ENCODE measurements at regions not wholly inside any gene's neighbourhood (a gene's known extent, or its start where the extent isn't known, plus 50 kb on each side); places are given as distances from the start of the nearest gene placed in this dataset.
"Not testable (repeated sequence)": the region's sequence is repeated elsewhere in the genome, so short reads cannot be mapped to it uniquely, and the experiment has no call there.

DNA sequence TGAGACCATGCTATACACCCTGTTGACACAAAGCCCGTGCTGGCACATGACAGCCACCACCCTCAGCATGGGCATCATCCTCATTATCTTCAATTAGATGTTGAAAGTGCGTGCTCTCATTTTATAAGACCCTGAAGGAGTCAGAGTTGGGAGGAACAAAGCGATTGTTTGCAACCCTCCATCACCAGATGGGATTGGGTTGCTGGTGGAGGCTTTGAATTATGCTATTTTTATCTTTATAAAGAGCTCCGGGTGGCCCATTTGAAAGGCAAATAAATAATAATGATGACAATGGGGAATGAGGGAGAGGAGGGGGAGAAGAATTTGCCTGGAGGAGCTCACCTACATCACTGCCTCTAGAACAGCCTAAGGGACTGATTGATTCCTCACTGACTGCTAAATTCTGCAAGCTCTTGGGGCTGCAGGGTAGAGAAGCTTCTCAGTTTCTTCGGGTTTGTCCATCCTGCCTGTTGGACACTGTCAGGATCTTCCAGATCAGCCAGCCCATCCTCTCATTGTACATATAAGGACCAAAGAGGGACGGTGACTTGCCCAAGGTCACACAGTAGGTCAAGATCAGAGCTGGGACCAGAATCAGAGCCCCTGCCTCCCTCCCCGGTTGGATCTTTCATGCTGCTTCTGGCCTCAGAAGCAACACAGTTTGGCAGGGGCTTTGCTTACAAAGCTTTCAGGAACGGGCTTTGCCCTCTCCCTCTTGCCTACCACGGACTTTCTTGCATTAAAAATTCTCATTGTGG is 130.9 kb upstream of the ZBTB40 start:
- no peak for DNase-seq

DNA sequence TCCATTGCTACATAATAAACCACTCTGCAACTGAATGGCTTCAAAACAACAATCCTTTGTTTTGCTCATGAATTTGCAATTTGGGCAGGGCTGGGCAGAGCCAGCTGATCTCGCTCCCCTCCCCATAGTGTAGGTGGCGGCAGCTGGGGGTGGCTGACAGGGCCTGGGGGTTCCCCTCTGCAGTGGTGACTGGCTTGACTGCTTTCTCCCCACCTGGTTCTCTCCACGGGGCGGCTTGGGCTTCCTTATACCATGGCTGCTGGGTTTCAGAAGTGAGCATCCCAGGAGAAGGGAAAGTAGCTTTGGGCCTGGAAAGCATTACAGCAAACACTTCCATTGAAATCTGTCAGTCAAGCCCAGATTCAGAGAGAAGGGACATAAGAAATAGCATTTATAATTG is 129.7 kb upstream of the ZBTB40 start:
- no peak for DNase-seq

DNA sequence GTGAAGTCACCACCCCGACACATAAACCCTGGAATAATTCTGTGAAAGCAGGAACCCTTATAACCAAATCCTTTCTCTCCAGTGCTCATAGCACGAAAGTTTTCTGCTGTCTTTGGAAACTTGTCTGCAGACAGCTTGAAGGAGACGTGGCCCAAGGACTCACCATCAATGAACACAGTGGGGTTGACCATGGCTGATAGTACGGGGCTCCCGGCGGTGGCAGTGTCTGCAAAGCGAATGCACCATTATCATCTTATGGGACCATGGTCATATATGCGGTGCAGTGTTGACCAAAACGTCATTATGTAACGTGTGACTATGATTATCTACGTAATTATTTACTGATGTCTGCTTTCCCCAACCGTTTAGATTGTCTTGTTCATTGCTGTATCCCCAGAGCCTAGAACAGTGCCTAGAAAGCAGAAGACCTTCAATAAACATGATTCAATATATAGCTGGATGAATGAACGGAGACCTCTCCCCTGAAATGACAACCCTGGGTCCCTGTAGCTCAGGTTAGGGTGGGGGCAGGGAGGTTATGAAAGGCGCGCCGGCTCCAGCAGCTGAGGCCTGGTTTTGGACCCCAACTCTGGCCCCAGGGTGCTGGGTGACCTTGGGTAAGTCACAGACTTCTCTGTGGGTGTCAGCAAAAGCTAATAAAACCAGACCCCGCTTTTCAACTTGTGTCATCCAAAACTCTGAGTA is 128.4 kb upstream of the ZBTB40 start:
- DNase-seq, result no peak

DNA sequence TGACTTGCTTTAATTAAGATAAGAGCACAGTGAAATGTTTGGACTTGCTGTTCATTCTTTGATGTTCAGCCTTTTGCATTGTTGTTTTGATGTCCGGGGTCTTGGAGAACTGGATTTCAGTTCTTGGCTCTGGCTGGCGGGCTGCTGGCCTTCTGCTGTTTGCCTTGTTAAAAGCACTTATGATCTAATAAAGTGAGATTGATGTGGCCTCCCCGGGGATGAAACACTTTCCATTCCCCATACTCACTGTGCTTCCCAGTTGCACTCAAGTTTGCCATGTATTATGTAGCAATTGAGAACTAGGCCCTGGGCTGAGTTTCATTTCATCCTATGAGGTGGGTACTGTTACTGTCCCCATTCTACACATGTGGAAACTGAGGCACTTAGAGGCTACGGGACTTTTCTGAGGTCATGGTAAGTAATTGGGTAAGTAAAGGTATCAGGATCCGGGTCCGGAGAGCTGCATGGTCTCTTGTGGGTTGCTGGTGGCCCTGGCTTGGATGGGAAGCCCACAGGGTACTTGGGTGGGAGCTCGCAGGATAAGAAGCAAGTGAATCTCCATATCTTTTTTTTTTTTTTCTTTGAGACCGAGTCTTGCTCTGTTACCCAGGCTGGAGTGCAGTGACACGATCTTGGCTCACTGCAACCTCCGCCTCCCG is 127.7 kb upstream of the ZBTB40 start:
- DNase-seq, result no peak

DNA sequence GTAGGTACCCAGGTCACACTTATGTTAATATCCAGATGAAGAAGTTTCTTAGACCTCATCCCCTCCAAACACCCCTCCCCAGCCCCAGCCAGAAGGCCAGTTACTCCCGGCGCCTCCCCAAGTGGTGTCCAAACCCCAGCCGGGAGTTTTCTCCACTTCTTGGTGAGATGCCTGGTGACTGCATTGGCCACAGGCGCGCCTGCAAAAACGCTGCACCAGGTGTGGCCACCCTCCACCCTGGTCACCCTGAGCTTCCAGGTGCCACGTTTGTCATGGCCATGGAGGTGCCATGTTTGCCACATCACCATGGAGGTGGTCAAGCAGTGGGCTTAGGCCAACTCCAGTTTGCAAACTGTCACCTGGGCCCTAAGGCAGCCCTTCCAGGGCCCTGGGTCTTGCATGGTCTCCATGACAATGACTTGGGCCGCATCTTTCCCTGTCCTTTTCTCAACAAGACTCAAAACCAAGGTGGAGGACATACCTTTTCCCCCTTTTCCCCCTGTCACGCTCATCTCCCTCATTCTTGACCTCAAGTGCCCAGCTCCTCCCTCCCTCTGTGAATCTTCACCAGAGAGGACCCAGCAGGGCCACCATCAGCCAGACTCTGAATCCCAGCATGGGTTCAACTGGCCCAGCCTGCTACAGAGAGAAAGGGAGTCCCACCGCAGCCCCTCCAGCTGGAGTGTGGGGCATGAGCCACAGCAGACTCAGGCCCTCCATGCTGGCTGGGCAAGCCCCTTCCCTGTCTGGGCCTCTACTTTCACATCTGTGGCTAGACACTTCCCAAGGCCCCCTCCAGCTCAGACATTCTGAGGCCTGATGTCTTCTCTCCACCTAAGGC is 125.9 kb upstream of the ZBTB40 start:
- no peak for DNase-seq

DNA sequence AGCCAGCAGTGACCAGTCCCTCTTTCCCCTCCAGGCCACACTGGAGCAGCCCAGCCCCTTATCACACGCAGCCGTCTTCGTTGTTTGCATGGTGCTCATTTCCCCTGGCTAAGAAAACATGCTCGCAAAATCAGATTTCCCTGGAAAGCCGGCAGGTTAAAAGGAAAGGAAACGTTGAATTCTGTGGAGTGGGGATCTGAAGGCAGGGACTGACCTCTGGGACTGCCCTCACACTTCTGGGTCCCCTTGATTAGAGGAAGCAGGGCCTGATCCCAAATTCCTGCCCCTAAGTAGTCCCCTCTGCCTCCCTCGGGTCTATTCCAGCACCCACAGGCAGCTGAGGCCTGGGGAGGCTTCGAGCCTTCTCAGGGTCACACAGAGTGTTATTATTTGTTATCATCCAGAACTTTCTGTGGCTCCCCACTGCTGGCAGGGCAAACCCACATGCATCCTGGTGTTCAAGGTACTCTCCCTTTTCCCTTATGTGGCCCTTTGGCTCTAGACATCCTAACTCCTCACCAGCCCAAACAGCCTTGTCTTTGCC is 125.2 kb upstream of the ZBTB40 start:
- no peak for DNase-seq

DNA sequence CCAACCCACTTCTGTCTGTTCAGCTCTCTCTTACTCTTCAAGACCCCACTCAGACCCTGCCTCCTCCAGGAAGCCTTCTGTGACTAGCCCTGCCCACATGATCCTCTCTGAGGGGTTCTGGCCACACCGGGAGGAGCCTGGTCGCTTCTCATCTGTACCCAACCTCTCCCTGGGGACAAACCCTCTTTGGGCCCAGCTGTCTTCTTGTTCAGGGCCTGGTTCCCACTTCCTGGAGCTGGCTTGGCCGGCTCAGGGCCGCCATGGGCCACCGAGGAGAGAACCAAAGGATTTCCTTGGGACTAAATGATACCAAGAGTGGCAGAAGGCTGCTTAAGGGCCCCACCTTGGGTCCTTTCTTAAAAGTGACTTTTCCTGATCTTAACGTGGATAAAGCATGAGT is 124.7 kb upstream of the ZBTB40 start:
- no peak for DNase-seq

DNA sequence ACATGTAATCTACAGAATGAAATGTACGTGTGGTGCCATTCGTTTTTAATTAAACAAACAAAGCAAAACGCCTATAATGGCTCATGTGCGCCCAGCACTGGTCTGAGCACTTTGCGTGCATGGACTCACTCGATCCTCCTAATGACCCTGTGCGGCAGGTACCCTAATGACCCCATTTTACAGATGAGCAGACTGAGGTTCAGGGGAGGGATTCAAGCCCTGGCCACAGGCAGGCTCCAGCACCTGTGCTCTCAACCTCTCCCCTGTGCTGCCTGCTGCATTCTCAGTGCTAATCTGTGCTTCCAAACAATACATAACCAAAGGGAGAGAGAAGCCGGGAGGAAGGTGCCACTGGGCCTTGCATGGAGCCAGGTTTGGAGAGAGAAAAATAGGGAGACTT is 124.2 kb upstream of the ZBTB40 start:
- no peak for DNase-seq

DNA sequence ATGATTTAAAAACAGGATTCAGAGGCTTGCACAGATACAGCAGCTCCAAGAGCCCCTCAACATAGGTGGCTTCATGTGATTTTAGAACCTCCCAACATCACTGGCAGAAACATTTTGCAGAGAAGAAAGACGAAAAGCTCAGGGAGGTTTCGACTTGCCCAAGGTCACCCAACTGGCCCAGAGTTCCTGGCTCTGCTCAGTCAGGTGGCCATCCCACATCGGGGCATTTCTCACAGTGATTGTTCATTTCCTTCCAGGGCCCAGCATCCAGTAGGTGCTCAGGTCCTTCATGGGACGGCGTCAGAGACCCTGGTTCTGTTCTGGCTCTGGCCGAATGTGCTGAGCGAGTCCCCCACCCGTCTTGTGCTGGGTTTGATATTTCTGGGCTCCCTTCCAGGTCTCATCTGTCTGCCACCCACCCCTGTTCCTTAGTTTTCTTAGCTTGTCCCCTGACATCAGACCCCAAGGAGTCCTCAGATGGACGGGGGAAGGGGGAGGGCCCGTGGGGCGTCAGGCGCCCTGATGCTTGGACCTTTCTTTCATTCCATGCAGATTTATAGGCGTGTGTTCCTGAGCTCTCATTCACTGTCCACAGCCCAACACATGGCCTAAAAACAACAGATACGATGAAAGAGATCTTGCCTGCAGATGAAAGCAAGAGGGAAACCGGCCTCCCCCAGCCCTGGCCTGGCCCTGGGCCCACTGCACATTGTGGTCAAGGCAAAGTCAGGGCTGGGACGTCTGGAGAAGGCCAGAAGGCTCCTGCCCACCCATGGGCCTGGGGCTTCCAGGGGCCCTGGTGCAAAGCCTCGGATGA is 123.1 kb upstream of the ZBTB40 start:
- DNase-seq, result no peak

DNA sequence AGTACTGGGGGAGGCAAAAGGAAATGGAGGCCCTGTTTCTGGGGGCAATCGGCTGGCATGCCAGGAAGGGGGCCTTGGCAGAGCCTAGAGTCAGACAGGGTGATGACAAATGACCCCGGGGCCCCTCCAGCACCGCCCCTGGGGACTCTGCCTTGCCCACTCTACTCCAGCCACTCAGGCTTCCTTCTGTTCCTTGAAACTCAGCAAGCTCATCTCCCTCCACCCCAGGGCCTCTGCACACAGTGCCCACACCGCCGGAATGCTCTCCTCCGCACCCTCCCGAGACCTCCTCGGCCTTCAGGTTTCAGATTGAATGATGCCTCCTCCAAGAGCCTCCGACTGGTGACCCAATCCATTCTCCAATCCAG is 122.5 kb upstream of the ZBTB40 start:
- no peak for DNase-seq

DNA sequence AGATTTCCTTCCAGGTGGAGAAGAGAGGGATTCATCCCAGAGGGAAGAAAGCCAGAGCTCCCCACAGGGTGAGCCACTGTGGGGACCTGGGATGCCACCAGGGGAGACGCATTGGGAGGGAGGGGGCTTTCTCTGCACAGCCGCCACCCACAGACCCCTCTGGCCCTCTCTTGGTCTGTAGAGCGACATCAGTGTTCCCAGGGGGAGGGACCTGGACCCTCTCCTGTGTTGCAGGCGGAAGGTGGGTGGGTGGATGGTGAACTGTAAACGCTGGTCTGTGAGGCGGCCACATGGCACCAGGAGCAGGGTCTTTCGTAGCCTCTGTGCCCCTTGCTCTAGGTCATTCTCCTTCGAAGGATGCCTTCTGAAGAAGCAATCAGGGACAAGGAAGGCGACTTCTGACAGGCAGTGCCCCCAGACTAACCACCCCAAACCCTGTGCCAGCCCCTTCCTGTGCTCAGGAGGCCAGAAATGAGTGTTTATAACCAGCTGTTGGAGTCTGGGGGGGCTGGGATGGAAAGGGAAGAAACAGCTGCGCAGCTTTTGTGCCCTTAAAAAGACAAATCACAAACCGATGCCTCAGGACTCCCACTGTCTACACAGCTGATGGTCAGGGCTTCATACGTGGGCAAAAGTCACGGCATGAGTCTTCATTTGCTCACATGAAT is 121.4 kb upstream of the ZBTB40 start:
- no peak for DNase-seq

DNA sequence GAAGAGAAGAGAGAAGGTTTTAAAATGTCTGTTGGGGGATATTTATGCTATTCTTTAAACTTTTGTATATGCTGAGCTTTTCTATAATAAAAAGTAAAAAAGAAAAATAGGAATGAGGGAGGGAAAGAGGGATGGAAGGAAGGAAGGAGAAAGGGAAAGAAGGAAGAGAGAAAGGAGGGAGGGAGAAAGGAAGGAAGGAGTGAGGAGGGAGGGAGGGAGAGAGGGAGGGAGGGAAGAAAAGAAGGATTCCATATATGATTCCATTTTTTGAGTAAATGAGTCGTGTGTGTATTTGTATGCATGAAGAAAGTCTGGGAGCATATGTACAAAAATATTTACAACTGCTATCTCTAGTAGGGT is 120.9 kb upstream of the ZBTB40 start:
- no peak for DNase-seq

DNA sequence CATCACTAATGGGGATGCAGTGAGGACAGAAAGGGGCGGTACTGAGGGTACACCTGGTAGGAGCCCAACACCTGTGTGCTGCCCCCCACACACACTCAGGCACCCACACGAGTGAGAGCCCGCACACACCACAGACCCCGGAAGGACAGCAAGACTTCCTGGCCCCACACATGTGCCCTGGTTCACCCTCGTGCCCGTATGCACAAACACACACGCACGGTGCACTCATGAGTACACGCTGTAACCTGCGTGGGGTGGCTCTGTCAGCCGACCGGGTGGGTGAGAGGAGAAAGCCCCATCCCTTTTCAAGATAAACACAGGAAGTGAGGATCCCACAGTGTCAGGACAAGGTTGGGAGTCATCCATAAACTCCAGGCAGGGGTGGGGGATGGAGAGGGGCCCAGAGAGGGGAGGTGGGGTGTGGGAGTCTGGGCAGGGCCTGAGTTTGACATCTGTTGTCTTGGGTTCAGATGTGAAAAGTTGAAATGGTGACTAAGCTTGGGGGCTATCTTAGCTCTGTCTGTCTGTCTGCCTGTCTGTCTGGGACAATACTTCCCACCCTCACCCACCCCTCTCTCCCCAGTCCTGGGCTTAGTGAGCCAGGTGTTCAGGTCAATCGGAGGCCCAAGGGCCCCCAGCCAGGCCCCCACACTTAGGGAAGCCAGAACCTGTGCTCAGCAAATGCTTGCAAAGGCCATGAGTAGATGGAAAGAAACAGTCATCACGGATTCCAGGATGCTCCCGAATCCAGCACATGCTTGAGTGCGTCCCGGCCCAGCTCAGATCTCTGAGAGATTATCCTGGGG is 119.8 kb upstream of the ZBTB40 start:
- DNase-seq, result no peak

DNA sequence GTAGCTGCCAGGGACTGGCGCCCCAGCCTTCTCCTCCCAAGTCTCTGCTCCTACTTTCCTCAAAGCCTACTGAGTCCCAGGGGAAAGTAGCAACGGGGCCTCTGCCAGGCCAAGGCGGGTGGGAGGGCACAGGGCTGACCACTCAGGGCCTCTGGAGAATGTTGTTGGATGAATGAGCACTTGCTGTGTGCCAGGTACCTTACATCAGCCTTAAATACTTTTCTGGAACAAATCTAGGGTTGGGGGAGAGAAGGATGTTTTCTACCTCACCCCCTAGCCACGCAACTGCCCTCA is 119.3 kb upstream of the ZBTB40 start:
- DNase-seq, result no peak

DNA sequence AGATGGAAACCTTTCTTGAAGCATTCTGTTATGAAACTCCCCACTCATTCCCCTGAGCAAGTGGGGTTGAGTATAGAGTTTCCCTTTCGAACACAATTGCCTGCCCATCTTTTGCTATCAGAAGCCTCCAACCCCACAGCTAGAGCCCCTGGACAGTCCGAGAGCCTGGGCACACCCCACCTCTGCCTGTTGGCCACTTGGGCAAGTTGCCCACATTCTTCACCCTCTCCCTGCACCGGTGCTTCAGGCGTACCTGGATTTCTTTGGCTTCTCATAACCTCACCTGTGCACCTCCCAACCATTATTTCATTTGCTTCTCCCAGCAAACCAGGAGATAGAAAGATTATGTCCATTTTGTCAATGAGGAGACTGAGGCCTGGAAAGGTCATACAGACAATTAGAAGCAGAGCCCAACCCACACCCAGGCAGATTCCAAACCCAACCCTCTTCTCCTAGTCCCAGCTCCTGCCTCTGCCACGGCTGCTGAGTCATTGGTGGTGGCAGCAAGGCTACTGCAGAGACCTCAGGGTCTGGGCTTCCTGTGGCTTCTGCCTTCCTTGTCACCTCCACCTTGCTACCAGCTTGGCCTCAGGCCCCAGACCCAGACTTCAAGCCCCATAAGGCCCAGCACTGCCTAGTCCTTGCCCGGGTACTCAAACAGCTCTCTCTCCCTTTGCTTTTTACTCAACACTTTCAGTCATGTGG is 118.7 kb upstream of the ZBTB40 start:
- DNase-seq, result no peak

DNA sequence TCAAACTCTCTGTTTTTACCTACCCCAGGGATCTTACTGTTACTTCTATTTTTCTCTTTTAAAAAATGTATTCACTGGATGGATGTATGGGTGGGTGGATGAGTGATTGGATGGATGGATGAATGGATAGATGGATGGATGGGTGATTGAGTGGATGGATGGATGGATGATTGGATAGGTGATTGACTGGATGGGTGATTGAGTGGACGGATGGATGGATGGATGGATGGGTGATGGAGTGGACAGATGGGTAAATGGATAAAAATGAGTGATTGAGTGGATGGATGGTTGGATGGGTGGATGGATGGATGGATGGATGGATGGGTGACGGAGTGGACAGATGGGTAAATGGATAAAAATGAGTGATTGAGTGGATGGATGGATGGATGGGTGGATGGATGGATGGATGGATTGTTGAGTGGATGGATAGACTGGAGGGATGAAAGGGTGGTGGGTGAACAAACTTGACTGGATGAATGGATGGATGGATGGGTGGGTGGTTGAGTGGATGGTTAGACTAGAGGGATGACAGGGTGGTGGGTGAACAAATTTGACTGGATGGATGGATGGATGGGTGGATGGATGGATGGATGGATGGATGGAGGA is 118.0 kb upstream of the ZBTB40 start:
- DNase-seq, result no peak

DNA sequence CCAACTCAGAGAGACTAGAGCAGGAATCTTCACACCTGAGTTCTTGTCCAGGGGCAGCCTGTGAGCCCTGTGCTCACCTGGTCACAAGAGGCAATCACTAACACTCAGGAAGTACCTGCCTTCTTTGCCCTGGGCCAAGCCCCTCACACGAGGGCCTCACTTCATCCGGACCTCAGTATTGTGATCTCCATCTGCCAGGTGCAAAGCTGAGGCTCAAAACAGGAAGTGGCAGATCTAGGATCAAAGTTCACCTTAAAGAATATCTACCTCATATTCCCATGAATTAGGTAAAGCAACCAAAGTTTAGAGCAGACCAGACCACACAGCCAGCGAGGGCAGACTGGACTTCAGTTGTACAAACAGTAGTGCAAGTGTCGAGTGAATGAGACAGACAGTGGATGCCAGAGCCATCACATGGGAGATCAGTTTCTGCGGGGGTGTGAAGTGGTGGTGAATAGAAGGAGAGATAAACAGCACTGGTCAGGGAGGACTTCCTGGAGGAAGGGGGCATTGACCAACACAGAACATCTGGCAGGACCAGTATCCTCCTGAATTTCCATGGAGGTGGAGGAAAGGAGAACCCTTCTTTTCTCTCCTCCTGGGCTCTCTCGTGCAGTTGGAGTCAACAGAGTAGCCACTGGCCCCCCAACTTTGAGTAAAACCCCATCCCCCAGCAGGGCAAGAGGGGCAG is 116.6 kb upstream of the ZBTB40 start:
- no peak for DNase-seq

DNA sequence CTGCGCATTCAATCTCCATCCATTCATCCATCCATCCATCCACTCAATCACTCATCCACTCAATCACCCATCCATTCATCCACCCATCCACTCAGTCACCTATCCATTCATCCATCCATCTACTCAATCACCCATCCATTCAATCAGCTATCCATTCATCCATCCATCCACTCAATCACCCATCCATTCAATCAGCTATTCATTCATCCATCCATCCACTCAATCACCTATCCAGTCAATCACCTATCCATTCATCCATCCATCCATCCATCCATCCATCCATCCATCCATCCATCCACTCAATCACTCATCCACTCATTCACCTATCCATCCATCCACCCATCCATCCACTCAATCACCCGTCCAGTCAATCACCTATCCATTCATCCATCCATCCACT is 115.4 kb upstream of the ZBTB40 start:
- DNase-seq, result not testable (repeated sequence)
